ENCODE measurements at regions not wholly inside any gene's neighbourhood (a gene's known extent, or its start where the extent isn't known, plus 50 kb on each side); places are given as distances from the start of the nearest gene placed in this dataset.

GRCh38 chr2:200212862-200213425, 93.5 kb upstream of the SPATS2L start:
- Histone ChIP-seq H3K4me1 (ENCODE audit: low read depth) (no peaks in the 10 kb centered on the region), H3K9me3 (ENCODE audit: low read depth) (no peaks in the 10 kb centered on the region), H3K27me3 (no peaks in the 10 kb centered on the region), H3K27ac (no peak overlapping the region), H3K4me3 (no peak overlapping the region), H3K36me3 (no peaks in the 10 kb centered on the region)
- no peak for DNase-seq (ENCODE audit: low read depth in 1 of 2, low spot score in 1 of 2)
- TF ChIP-seq CTCF (IDR thresholded peaks at IDR 0.05; ENCODE audit: low read depth, low read length): no peak

GRCh38 chr2:200216310-200216709, 90.2 kb upstream of the SPATS2L start:
- Histone ChIP-seq H3K27me3 (no peaks in the 10 kb centered on the region), H3K9me3 (ENCODE audit: low read depth) (no peaks in the 10 kb centered on the region), H3K36me3 (no peaks in the 10 kb centered on the region), H3K27ac (no peak overlapping the region), H3K4me1 (ENCODE audit: low read depth) (no peaks in the 10 kb centered on the region), H3K4me3 (no peak overlapping the region)
- no peak for DNase-seq (ENCODE audit: low read depth in 1 of 2, low spot score in 1 of 2)
- no peak for TF ChIP-seq CTCF (IDR thresholded peaks at IDR 0.05; ENCODE audit: low read depth, low read length)

GRCh38 chr2:200217320-200217719, 89.2 kb upstream of the SPATS2L start:
- TF ChIP-seq CTCF (IDR thresholded peaks at IDR 0.05; ENCODE audit: low read depth, low read length): no peak
- Histone ChIP-seq H3K27me3 (no peaks in the 10 kb centered on the region), H3K9me3 (ENCODE audit: low read depth) (no peaks in the 10 kb centered on the region), H3K36me3 (no peaks in the 10 kb centered on the region), H3K4me3 (no peak overlapping the region), H3K4me1 (ENCODE audit: low read depth) (no peaks in the 10 kb centered on the region), H3K27ac (no peak overlapping the region)
- DNase-seq (ENCODE audit: low read depth in 1 of 2, low spot score in 1 of 2): no peak

GRCh38 chr2:200218645-200219044, 87.8 kb upstream of the SPATS2L start:
- H3K4me1 ChIP-seq (ENCODE audit: low read depth): no peaks in the 10 kb centered on the region
- no peak overlapping the region for H3K27ac ChIP-seq
- no peaks in the 10 kb centered on the region for H3K9me3 ChIP-seq (ENCODE audit: low read depth)
- no peaks in the 10 kb centered on the region for H3K27me3 ChIP-seq
- no peak overlapping the region for H3K4me3 ChIP-seq
- no peaks in the 10 kb centered on the region for H3K36me3 ChIP-seq
- no peak for TF ChIP-seq CTCF (IDR thresholded peaks at IDR 0.05; ENCODE audit: low read depth, low read length)
- DNase-seq (ENCODE audit: low read depth in 1 of 2, low spot score in 1 of 2): no peak

- DNase-seq (ENCODE audit: low read depth in 1 of 2, low spot score in 1 of 2): no peak
- H3K27me3 ChIP-seq: no peaks in the 10 kb centered on the region
- no peaks in the 10 kb centered on the region for H3K9me3 ChIP-seq (ENCODE audit: low read depth)
- no peaks in the 10 kb centered on the region for H3K4me1 ChIP-seq (ENCODE audit: low read depth)
- no peaks in the 10 kb centered on the region for H3K36me3 ChIP-seq
- no peak overlapping the region for H3K4me3 ChIP-seq
- H3K27ac ChIP-seq: no peak overlapping the region
- TF ChIP-seq CTCF (IDR thresholded peaks at IDR 0.05; ENCODE audit: low read depth, low read length): no peak
Measured at GRCh38 chr2:200219309-200220113, 87.0 kb upstream of the SPATS2L start.
